Activated CD8-positive, alpha-beta memory T cell treated with anti-CD3 and anti-CD28 coated beads, Interleukin-2, amount 50 U/mL, for 48 hours (primary cell): ENCODE measurements at regions not wholly inside any gene's neighbourhood (a gene's known extent, or its start where the extent isn't known, plus 50 kb on each side); places are given as distances from the start of the nearest gene placed in this dataset.

Source experiments
- DNase-seq: peaks from one replicate; pipeline ENCODE4 v3.0.0-alpha.2; 2020

DNA sequence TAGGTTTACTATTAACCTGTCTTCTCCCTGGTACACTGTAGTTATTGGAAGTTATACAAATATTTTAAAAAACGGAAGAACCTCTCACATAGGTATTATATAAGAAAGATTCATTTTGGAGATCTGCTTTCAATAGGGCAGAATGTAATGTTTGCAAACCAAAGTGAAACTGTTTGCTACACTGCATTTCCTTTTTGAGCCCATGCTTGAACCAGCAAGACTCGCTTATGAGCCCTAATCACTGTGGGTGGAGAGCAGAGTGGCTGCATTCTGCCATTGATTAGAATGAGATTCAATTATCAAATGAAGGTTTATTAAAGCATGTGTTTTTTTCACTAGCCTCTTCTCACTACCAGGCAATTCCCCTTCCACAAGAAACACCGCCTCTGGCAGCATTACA is 589.7 kb downstream of the CDH11 start:
- no peak for DNase-seq

DNA sequence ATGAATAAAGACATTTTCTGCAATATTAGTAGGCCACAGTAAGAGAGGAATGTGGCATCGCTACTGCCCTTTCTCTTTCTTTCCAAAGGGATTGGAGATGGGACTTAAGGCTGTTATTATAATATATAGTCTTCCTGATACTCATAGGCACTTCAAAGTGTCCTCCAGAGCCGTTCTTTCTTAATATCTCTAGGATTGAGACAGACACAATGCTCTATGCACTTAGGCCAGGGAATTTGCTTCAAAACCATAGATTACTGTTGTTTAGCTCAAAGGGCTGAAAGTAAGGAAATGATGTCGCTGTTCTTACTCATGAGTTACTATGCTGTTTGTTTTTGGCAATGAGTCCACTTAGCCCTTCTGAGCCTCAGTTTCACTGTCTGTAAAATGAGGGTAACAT is 590.5 kb downstream of the CDH11 start:
- no peak for DNase-seq

DNA sequence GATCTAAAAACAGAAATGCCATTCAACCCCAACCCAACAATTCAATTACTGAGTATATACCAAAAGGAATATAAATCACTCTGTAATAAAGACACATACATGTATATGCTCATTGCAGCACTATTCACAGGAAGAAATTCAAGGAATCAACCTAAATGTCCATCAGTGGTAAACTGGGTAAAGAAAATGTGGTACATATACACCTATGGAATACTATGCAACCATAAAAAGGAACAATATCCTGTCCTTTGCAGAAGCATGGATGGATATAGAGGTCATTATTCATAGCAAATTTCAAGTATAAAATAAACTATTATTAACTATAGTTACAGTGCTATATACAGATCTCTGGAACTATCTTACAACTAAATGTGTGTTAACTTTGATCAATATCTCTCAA is 599.3 kb downstream of the CDH11 start:
- no peak for DNase-seq

DNA sequence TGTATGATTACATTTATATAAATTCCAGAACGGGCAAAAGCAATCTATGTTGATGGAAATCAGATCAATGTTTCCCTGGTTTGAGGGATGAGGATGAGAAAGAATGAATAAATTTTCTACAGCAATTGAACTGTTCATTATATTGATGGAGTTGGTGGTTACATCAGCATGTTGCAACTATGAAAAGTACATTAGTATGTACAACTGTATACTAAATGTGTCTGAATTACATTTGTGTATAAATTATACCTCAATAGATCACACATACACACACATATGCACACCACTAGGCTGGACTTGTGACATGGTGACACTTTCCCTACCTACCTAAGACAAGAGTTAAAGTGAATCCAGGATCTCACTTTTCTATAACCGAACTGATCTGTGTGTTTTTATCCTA is 608.0 kb downstream of the CDH11 start:
- DNase-seq: no peak

DNA sequence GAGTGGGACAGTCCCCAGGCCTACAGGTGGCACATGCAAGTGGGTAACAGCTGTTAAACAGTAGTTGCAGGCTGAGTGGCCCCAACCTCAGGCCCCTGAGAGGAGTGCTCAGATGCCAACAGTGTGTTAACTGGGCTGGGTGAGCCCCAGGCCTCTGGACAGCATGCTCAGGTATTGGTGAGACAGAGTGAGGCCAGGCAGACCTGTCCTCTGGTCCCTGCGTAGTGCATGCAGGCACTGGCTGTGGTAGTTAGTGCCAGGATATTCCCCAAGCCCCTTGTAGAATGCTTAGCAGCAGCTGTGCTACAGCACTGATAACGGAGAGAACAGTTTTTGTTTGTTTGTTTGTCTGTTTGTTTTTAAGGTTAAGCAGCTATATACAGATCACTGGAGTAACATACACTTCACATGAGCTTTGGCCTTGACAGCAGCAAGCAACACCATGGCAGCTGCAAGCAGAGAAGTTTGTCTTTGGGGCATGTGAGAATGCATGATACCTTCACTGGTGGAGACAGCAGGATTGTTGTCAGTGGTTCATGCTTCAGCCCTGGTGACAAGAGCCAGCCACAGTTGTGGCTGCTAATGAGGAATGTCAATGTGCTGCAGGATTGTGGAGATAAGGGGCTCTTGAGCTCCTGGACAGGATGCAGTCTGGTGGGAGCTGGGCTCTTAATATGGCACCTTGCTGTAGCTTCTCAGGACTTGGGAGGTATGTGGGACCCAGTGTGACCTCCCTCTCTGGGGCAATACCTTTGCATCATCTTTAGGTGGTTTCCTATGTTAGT is 614.4 kb downstream of the CDH11 start:
- DNase-seq: no peak

DNA sequence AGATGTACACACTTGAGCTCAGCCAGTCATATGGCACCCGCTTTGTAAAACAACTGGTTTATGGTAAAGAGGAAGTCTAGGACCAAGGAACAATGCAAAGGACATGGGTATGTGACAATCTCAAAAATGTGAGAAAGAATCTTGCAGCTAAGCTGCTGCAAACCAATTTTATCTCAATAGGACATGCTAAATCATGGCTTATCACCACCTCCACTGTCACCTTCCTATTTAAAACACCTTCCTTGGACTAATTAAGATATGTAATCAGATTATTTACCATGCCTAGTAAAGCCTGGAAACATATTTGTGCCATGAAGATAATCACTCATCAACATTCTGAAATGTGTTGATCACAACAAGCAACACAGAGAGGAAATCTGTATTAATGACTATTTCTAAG is 622.7 kb downstream of the CDH11 start:
- DNase-seq: no peak

DNA sequence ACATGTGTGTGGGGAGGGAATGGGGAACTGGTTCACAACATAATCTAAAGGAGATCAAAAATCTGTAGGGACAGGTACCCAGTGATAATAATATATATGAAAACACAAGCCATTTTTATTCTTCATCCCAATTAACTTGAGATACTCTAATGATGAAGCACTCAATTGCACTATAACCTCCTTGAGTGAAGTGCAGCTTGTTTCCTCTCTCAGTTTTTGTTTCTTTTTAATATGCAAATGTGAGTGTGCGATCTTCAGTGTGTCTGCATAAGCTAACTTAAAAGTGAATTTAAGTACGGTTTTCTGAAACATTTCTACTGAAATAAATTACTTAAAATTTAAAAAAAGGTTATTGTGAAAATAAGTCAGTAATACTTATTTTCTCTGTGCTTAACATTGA is 623.5 kb downstream of the CDH11 start:
- no peak for DNase-seq

DNA sequence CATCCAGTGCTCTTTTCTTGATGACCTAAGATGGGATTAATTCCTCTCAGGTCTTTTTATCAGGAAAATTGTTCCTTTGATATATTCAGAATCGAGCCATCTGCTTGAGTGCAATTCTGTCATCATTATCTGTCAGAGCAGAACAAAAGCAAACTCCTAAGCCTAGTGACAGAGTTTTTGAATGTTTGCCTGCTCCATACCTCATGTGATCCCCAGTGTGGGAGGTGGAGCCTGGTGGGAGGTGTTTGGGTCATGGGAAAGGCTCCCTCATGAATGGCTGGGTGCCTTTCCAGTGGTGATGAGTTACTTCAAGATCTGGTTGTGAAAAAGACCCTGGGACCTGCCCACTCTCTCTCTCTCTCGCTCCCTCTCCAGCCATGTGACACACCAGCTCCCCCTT is 628.2 kb downstream of the CDH11 start:
- no peak for DNase-seq

DNA sequence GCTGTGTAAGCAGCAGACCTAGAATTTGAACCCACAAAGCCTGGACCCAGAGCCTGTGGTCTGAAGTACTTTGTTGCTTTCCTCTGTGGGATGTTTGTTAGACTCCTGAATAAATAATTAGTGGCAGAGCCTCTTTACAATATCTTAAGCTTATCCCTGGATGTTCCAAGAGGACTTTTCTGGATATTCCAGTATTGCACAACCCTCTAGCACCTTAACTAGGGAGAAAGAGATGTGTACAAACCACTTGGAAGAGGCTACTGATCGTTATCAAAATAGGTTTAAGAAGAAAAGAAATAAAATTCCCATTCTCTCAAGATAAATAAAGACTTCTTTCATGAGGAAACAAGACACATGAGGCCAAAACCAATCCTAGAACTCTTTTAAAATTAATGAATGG is 632.4 kb downstream of the CDH11 start:
- DNase-seq: no peak

DNA sequence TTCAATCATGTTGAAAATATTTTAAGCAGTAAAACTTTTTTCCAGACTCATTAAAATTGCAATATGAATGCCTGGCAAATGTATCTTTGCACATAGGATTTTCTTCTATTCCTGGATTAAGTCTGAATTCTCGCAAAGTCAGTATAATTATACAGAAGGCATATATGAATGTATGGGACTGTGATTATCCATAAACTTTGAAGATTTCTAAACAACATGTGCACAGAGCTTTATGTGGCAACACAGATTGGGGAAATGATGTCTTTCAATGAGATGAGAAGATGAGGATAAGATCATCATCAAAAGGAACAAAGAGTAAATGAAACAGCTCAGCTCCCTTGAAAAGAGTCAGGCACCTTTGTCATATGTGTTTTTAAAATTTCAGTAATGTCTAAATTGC is 635.3 kb downstream of the CDH11 start:
- DNase-seq: no peak

DNA sequence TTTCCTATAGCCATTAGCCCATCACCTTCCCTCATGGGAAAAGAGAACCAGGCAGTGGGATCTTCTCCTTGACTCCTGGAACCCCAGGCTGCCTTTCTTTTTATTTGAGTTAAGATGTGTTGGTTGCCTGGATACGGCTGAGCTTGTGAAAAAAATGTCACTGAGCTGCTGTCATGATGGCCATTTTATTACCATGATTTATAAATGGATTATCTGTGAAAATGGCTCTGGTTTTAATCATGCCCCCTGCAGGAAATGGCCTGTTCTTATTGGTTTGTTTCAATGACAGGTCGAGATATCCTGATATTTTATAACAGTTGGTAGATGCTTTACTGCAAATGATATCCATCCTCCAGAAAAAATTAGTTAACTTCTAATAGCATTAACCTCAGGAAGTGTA is 640.4 kb downstream of the CDH11 start:
- no peak for DNase-seq

DNA sequence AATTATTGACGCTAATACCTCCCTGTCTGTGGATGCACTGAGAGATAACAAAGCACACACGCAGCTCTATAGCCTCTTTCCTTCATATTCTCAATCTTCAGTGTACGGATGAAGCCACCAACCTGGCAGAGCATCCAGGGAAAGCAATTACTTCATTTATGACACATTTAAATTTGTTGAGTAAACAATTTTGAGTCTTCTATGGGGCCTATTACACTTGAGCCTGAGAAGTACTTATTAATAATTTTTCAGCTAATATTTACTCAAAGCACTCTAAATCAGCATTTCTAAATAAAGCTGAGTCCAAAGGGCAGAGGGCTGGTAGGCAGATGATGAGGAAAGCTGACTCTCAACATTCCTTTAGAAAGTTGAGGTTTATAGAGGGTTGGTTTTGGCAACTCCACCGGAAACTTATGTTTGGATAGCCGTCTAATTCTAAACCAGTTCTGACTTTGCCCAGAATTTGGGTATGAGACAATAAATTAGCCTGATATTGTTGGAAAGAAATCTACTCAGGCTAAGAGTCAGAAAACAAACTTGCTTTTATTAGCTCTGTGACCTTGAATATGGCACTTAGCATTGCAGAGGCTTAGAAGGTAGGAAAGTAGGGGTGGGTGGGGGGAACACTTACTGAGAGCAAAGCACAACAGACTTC is 643.5 kb downstream of the CDH11 start:
- DNase-seq: no peak

DNA sequence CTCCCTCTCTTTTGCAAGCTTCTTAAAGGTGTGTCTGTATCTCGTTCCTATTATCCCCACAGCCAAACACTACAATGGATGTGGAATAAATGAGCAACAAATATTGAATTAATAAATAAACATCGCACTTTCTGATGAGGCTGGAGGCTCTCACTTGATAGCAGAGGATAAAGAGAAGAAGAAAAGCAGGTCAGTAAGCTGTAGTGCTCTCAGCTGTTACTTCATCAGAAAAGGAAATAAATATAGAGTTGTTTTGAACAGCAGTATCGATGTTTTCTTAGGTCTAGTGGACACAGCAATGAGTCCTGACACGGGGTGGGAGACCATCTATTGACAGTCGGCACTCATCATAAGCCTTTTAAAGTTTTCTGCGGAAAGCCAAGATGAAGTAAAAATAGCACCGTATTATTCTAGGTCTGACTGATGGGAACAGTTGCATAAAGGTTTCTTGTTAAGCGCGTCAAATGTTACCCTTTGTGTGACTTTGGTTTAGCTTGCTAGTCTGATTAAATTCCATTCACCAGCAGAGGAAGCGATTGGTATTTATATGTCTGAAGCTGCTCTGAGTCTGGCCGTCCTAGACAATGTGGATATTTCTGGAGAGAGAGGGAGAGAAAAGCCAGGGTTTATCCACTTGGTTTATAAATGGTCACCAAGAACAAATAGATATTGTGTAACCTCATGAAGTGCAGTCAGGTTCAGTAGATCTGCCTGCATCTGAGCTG is 646.1 kb downstream of the CDH11 start:
- no peak for DNase-seq

DNA sequence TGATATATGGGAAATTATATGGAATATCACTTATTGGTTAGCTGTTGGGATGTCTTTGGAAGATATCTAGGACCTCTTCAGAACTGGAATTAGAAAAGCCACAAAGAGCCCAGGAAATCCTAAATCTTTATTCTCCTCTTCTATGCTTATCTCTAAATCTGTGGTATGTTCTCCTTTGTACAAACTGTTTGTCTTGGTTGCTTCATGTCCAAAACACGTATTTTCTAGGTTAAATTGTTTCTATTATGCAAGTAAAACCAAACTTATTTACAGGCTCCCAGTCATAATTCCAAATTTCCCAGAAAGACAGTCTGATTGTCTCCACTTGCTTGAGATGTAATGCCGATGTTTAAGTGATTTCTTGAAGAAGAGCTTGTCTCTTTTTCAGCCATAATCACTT is 650.9 kb downstream of the CDH11 start:
- no peak for DNase-seq

DNA sequence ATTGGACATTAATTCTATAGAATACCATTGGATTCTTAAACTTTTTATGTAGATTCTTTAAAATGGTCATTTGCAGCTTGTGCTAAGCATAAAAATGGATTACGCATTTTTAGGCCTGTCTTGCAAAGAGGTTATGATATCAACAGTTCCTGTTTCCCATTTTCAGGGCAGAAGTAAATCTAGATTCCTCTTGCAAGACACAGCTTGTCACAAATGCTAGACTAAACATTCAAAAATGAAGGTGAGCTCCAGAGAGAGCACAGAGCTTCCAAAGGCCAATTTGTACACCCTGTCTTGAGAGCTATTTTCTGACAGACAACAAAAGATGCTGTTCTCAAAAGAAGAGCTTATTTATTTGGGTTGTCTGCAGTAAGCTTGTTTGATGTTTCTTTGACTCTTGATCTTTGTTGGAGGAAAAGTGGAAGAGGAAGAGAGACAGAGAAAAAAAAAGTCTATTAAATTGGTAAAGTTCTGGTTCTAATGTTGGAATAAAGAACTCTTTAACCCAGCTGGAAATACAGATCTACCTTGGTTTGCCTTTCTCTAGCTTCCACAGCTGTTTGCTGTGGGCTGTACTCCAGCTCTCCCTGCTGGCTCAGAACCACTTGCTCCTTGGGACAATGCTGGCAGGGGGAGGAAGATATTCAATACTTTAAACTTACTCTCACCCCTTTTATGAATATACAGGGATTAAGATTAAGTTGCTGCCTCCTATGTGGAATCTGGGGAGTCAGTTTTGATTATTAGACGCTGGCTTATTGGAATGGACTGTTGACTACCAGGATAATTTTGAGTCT is 651.8 kb downstream of the CDH11 start:
- no peak for DNase-seq

DNA sequence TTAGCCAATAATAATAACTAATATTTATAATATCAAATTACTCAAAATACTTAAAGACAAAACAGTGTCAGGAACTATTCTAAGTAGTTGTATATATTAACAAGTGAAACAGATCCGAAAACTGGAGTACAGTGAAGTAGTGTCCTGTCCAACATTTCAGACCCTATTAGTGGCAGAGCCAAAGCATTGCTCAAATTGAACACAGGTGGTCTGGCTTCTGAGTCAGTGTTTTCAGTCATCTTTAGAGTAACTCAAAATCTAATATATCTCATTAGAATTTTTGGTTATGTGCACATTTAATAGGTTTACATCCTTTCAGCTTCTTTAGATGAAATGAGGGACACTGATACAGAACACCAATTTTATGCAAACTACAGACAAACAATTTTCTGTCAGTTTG is 652.5 kb downstream of the CDH11 start:
- DNase-seq: no peak

DNA sequence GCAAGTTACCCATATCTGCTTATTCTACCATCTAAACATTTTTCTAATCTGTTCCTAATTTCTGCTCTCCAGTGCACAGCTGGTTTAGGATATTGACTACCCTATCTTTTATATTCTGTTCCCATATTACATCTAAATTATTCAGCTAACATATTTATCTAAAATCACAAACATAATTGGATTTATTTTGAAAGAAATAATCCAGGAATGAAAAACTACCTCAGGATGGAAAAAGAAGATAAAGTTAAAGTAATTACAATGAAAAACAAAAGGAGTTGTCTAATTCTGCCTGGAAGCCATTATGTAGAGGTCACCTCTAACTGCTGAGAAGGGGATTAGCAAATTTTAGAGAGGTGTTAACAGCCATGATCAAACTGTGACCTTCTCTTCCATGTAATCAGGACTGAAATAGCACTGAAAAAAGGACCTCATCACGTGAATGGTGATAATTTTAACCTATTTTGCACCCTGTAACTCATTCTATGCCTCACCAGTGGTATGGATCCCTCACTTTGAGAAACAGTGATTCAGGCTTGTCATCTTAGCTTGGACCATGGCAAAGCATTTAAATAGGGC is 653.3 kb downstream of the CDH11 start:
- DNase-seq: no peak

DNA sequence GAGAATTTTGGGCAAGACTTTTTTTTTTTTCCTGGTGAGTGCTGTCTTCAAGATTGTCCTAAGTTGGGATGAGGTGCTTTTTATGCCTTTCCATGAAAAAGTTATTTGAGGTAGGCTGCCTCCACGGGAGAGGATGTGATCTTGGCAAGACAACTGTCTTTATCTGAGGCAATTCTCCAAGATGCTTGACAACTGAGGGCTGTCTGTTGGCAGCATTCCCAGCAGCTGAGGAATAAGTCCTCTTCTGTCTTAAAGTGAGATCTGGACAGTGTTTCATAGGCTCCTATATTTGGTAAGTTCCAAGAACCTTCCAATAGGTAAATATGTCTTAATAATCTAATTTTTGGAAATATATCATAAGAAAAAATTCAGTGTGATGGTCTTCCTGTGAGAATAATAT is 662.0 kb downstream of the CDH11 start:
- no peak for DNase-seq

DNA sequence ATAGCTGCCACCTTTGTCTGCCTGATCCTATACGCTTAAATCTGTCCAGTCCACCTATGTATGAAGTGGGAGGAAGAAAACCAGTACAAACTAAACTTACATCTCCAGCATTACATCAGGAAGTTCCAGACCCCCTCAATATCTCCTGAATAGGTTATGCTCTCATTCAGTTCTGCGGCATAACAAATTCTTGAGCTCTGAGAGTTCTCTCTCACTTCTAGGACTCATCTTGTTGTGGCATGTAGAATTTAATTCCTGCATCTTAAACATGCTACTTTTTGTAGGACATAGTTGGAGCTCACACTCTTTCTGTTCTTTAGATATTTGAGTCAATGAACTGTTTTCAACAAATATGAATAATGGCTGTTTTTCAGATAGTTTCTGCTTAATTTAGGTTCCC is 662.5 kb downstream of the CDH11 start:
- DNase-seq: no peak

DNA sequence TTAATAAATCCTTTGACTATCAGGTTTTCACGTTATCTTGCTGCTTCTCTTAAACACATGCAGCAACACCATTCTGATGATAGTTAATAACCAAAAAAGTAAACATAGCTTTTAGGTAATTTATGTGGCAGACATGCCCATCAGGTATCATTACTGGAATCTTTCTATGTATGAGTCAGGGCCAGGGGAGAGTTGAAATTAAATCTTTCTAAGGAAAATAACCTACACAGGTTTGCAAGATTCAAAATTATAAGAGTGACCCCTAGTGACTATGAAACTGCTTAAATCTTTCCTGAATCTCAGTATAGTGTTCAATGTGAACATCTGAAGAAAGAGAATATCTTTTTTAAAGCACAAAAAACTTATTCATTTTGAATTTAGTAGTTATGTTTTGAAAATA is 666.6 kb downstream of the CDH11 start:
- DNase-seq: no peak

DNA sequence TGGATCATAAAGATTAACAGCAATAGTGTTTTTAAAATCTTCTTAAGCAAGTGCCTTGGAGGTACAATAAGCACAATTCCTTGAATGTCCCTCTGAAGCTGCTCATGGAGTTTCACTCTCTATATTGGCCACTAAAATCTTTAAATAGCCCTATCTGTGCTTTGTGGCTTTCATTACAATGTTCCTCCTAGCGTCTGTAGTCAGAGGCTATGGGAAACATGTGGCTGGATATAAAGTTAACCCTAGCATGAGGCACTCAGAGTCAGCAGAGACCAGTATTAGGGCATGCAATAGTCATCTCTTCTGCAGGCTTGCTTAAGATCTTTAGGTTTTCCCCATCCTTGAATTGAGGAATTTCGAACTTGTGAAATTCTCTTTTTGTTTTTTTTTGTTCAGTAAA is 668.2 kb downstream of the CDH11 start:
- DNase-seq: no peak

DNA sequence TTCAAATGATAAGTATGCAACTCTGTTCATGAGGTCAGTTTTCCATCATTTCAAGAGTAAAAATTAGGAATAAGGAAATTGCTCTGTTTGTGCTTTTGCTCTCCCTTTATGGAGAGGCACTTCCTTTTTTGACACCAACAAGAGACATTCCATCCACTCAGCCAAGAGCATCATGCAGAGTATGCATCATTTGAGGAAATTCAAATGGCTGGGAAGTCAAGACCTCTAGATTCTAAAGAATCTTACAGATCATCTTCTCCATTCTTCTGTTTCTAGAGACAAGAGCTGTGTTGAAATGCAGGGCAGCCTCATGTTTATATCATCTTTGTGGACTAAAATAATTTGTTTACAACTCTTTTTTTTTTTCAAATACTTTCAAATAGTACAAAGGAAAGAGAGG is 669.4 kb downstream of the CDH11 start:
- DNase-seq: no peak

DNA sequence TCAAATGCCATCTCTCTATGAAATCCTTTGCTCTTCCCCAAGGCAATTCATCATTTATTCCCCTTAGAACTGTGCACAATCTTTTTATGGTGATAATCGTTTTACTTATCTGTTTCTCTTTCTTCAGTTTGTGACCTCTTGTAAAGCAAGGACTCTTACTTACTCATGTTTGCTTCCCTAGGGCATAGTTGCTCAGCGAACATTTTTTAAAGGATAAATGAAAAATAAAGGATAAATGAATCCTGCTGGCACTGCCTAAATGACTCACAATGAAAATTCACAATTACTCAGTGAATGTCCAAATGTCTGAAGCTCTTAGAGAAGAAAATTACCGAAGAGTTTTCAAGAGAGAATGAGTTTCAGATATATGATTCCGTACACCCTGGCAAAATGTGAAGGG is 671.7 kb downstream of the CDH11 start:
- DNase-seq: no peak
